Neural progenitor cell (in vitro differentiated cells): ENCODE measurements at regions not wholly inside any gene's neighbourhood (a gene's known extent, or its start where the extent isn't known, plus 50 kb on each side); places are given as distances from the start of the nearest gene placed in this dataset.

ENCODE experiments used
- EZH2 ChIP-seq: fragments of 200-600 bp; sonication (generic); IDR thresholded peaks from 2 replicates; pipeline ENCODE4 v1.6.1; 2017; ENCODE audit warnings: antibody characterized with exemption, mild to moderate bottlenecking, moderate library complexity
- TF ChIP-seq, protein P1 (sequence below): fragments of 200-600 bp; sonication (generic); IDR thresholded peaks from 2 replicates; pipeline ENCODE4 v1.5.1; 2017; ENCODE audit warnings: antibody characterized with exemption, mild to moderate bottlenecking

GRCh38 chr2:53265544-53266299, 501.9 kb upstream of the CHAC2 start:
- TF ChIP-seq, protein P1, sequence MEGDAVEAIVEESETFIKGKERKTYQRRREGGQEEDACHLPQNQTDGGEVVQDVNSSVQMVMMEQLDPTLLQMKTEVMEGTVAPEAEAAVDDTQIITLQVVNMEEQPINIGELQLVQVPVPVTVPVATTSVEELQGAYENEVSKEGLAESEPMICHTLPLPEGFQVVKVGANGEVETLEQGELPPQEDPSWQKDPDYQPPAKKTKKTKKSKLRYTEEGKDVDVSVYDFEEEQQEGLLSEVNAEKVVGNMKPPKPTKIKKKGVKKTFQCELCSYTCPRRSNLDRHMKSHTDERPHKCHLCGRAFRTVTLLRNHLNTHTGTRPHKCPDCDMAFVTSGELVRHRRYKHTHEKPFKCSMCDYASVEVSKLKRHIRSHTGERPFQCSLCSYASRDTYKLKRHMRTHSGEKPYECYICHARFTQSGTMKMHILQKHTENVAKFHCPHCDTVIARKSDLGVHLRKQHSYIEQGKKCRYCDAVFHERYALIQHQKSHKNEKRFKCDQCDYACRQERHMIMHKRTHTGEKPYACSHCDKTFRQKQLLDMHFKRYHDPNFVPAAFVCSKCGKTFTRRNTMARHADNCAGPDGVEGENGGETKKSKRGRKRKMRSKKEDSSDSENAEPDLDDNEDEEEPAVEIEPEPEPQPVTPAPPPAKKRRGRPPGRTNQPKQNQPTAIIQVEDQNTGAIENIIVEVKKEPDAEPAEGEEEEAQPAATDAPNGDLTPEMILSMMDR: no peak
- TF ChIP-seq EZH2: no peak
